H1 (cell line): ENCODE measurements at regions not wholly inside any gene's neighbourhood (a gene's known extent, or its start where the extent isn't known, plus 50 kb on each side); places are given as distances from the start of the nearest gene placed in this dataset.

Source experiments
- ASH2L ChIP-seq: fragments of 200-600, 300-600 bp; sonication (generic); IDR thresholded peaks from one replicate; pipeline ENCODE4 v1.7.1; 2017; ENCODE audit warnings: low read length
- KDM1A ChIP-seq: fragments of 200-600, 300-600 bp; sonication (generic); IDR thresholded peaks from 2 replicates; pipeline ENCODE4 v1.7.1; 2016; ENCODE audit warnings: mild to moderate bottlenecking, low read length, borderline replicate concordance
- SP1 ChIP-seq: IDR thresholded peaks from 2 replicates; pipeline ENCODE4 v1.6.1; 2011; ENCODE audit warnings: low read depth, low read length
- TF ChIP-seq, protein P1 (sequence below): fragments of 300-600 bp; sonication (generic); IDR thresholded peaks from 2 replicates; pipeline ENCODE4 v1.7.1; 2012; ENCODE audit warnings: low read length, moderate library complexity, mild to moderate bottlenecking, inconsistent platforms; ENCODE audit not compliant: insufficient replicate concordance

GRCh38 chr13:90171649-90172048 lies 1175.8 kb upstream of the MIR17HG start (continued):
- TF ChIP-seq, protein P1, sequence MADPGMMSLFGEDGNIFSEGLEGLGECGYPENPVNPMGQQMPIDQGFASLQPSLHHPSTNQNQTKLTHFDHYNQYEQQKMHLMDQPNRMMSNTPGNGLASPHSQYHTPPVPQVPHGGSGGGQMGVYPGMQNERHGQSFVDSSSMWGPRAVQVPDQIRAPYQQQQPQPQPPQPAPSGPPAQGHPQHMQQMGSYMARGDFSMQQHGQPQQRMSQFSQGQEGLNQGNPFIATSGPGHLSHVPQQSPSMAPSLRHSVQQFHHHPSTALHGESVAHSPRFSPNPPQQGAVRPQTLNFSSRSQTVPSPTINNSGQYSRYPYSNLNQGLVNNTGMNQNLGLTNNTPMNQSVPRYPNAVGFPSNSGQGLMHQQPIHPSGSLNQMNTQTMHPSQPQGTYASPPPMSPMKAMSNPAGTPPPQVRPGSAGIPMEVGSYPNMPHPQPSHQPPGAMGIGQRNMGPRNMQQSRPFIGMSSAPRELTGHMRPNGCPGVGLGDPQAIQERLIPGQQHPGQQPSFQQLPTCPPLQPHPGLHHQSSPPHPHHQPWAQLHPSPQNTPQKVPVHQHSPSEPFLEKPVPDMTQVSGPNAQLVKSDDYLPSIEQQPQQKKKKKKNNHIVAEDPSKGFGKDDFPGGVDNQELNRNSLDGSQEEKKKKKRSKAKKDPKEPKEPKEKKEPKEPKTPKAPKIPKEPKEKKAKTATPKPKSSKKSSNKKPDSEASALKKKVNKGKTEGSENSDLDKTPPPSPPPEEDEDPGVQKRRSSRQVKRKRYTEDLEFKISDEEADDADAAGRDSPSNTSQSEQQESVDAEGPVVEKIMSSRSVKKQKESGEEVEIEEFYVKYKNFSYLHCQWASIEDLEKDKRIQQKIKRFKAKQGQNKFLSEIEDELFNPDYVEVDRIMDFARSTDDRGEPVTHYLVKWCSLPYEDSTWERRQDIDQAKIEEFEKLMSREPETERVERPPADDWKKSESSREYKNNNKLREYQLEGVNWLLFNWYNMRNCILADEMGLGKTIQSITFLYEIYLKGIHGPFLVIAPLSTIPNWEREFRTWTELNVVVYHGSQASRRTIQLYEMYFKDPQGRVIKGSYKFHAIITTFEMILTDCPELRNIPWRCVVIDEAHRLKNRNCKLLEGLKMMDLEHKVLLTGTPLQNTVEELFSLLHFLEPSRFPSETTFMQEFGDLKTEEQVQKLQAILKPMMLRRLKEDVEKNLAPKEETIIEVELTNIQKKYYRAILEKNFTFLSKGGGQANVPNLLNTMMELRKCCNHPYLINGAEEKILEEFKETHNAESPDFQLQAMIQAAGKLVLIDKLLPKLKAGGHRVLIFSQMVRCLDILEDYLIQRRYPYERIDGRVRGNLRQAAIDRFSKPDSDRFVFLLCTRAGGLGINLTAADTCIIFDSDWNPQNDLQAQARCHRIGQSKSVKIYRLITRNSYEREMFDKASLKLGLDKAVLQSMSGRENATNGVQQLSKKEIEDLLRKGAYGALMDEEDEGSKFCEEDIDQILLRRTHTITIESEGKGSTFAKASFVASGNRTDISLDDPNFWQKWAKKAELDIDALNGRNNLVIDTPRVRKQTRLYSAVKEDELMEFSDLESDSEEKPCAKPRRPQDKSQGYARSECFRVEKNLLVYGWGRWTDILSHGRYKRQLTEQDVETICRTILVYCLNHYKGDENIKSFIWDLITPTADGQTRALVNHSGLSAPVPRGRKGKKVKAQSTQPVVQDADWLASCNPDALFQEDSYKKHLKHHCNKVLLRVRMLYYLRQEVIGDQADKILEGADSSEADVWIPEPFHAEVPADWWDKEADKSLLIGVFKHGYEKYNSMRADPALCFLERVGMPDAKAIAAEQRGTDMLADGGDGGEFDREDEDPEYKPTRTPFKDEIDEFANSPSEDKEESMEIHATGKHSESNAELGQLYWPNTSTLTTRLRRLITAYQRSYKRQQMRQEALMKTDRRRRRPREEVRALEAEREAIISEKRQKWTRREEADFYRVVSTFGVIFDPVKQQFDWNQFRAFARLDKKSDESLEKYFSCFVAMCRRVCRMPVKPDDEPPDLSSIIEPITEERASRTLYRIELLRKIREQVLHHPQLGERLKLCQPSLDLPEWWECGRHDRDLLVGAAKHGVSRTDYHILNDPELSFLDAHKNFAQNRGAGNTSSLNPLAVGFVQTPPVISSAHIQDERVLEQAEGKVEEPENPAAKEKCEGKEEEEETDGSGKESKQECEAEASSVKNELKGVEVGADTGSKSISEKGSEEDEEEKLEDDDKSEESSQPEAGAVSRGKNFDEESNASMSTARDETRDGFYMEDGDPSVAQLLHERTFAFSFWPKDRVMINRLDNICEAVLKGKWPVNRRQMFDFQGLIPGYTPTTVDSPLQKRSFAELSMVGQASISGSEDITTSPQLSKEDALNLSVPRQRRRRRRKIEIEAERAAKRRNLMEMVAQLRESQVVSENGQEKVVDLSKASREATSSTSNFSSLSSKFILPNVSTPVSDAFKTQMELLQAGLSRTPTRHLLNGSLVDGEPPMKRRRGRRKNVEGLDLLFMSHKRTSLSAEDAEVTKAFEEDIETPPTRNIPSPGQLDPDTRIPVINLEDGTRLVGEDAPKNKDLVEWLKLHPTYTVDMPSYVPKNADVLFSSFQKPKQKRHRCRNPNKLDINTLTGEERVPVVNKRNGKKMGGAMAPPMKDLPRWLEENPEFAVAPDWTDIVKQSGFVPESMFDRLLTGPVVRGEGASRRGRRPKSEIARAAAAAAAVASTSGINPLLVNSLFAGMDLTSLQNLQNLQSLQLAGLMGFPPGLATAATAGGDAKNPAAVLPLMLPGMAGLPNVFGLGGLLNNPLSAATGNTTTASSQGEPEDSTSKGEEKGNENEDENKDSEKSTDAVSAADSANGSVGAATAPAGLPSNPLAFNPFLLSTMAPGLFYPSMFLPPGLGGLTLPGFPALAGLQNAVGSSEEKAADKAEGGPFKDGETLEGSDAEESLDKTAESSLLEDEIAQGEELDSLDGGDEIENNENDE = no peak
- TF ChIP-seq KDM1A = no peak
- TF ChIP-seq SP1 = no peak
- TF ChIP-seq ASH2L = no peak
